ENCODE measurements at regions not wholly inside any gene's neighbourhood (a gene's known extent, or its start where the extent isn't known, plus 50 kb on each side); places are given as distances from the start of the nearest gene placed in this dataset.

GRCh38 chr1:56019472-56019871 lies 559.9 kb downstream of the PLPP3 start:
- no peaks in the 10 kb centered on the region for H3K36me3 Mint-ChIP-seq (ENCODE audit: low read depth)
- no peaks in the 10 kb centered on the region for H3K27me3 Mint-ChIP-seq (ENCODE audit: low read depth)
- no peak for DNase-seq (ENCODE audit: low spot score)
- H3K9me3 Mint-ChIP-seq = peaks cover 7% of the 10 kb centered on the region
- no peak overlapping the region for H3K4me3 Mint-ChIP-seq (ENCODE audit: low read depth)
- H3K27ac Mint-ChIP-seq = no peak overlapping the region
- intact Hi-C loops (cut with micrococcal nuclease) = no loop called here
- H3K4me1 Mint-ChIP-seq (ENCODE audit: low read depth) = no peaks in the 10 kb centered on the region

GRCh38 chr1:56017336-56017735 lies 562.0 kb downstream of the PLPP3 start:
- Mint-ChIP-seq H3K27ac (no peak overlapping the region), H3K9me3 (peaks cover 4% of the 10 kb centered on the region)
- no peak for DNase-seq (ENCODE audit: low spot score)

DNA sequence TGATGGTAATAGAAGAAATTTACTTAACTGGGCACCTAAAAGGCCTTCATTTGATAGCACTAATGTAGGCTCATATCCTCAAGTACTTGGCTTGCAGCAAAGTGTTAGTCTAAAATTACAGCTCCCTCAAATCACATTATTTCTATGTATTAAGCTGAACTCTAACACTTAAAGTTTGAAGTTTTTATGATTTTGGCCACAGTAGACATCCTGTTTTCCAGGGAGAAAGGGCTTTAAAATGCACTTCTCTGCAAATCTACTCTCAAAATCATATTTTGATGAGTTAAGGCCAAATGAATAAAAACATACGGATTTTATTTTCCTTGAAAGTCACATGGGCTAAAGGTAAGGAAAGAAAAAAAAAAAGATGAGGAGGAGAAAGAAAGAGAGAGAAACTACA lies 575.5 kb downstream of the PLPP3 start:
- Mint-ChIP-seq H3K27ac (no peak overlapping the region), H3K4me1 (ENCODE audit: low read depth) (no peaks in the 10 kb centered on the region), H3K9me3 (no peaks in the 10 kb centered on the region), H3K36me3 (ENCODE audit: low read depth) (no peaks in the 10 kb centered on the region), H3K27me3 (ENCODE audit: low read depth) (no peaks in the 10 kb centered on the region), H3K4me3 (ENCODE audit: low read depth) (no peak overlapping the region)
- no peak for DNase-seq (ENCODE audit: low spot score)
- intact Hi-C loops (cut with micrococcal nuclease) = no loop called here

More at GRCh38 chr1:56017336-56017735, 562.0 kb downstream of the PLPP3 start:
- Mint-ChIP-seq H3K27me3 (ENCODE audit: low read depth) (no peaks in the 10 kb centered on the region), H3K4me3 (ENCODE audit: low read depth) (no peak overlapping the region), H3K36me3 (ENCODE audit: low read depth) (no peaks in the 10 kb centered on the region), H3K4me1 (ENCODE audit: low read depth) (no peaks in the 10 kb centered on the region)
- intact Hi-C loops (cut with micrococcal nuclease) = no loop called here

- intact Hi-C loops (cut with micrococcal nuclease) = no loop called here
- no peaks in the 10 kb centered on the region for H3K36me3 Mint-ChIP-seq (ENCODE audit: low read depth)
- H3K27me3 Mint-ChIP-seq (ENCODE audit: low read depth) = no peaks in the 10 kb centered on the region
- no peak for DNase-seq (ENCODE audit: low spot score)
- H3K4me3 Mint-ChIP-seq (ENCODE audit: low read depth) = no peak overlapping the region
- H3K4me1 Mint-ChIP-seq (ENCODE audit: low read depth) = no peaks in the 10 kb centered on the region
- no peaks in the 10 kb centered on the region for H3K9me3 Mint-ChIP-seq
- no peak overlapping the region for H3K27ac Mint-ChIP-seq
Measured at GRCh38 chr1:56002231-56002630, 577.1 kb downstream of the PLPP3 start.

GRCh38 chr1:56000424-56000823 lies 578.9 kb downstream of the PLPP3 start:
- H3K4me3 Mint-ChIP-seq (ENCODE audit: low read depth) = no peak overlapping the region
- no peaks in the 10 kb centered on the region for H3K36me3 Mint-ChIP-seq (ENCODE audit: low read depth)
- H3K27me3 Mint-ChIP-seq (ENCODE audit: low read depth) = no peaks in the 10 kb centered on the region
- no peak overlapping the region for H3K27ac Mint-ChIP-seq
- H3K4me1 Mint-ChIP-seq (ENCODE audit: low read depth) = no peaks in the 10 kb centered on the region
- no peaks in the 10 kb centered on the region for H3K9me3 Mint-ChIP-seq
- intact Hi-C loops (cut with micrococcal nuclease) = no loop called here
- DNase-seq (ENCODE audit: low spot score) = no peak

- Mint-ChIP-seq H3K4me1 (ENCODE audit: low read depth) (no peaks in the 10 kb centered on the region), H3K36me3 (ENCODE audit: low read depth) (no peaks in the 10 kb centered on the region), H3K4me3 (ENCODE audit: low read depth) (no peak overlapping the region), H3K27me3 (ENCODE audit: low read depth) (no peaks in the 10 kb centered on the region), H3K9me3 (peaks cover 3% of the 10 kb centered on the region), H3K27ac (no peak overlapping the region)
- intact Hi-C loops (cut with micrococcal nuclease) = no loop called here
- DNase-seq (ENCODE audit: low spot score) = no peak
Measured at GRCh38 chr1:55997536-55997935, 581.8 kb downstream of the PLPP3 start.

DNA sequence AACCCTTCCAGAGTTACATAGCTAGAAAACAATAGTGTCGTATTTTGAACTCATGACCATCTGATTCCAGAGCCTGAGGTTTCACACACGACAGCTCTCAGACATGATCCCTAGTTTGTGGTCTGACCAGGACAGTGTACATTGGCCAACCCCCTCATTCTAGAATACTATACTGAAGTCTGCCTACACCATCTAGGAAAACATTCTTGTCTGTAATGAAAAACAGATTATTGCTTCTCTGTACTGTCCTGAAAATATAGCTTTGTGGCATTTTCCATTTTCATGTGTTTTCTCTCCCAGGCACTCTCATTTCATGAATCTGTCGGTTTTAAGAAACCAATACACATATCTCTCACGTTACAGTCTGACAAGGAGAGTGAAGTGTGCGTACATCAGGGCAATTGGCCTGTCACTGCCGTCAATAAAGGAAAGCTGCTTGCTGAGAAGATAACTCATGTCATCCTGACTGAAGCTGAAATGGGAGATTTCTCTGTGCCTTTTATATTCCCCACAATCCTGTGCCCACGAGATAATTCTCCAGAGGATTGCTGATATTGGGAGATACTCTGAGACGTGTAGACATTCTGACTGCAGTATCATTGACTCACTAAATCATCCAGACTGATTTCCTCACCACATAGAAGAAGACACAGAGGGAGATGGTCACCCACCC lies 585.6 kb downstream of the PLPP3 start:
- intact Hi-C loops (cut with micrococcal nuclease) = no loop called here
- DNase-seq (ENCODE audit: low spot score) = no peak
- H3K4me1 Mint-ChIP-seq (ENCODE audit: low read depth) = no peaks in the 10 kb centered on the region
- H3K27ac Mint-ChIP-seq = no peak overlapping the region
- no peak overlapping the region for H3K4me3 Mint-ChIP-seq (ENCODE audit: low read depth)
- no peaks in the 10 kb centered on the region for H3K27me3 Mint-ChIP-seq (ENCODE audit: low read depth)
- no peaks in the 10 kb centered on the region for H3K36me3 Mint-ChIP-seq (ENCODE audit: low read depth)
- H3K9me3 Mint-ChIP-seq = peaks cover 3% of the 10 kb centered on the region

DNA sequence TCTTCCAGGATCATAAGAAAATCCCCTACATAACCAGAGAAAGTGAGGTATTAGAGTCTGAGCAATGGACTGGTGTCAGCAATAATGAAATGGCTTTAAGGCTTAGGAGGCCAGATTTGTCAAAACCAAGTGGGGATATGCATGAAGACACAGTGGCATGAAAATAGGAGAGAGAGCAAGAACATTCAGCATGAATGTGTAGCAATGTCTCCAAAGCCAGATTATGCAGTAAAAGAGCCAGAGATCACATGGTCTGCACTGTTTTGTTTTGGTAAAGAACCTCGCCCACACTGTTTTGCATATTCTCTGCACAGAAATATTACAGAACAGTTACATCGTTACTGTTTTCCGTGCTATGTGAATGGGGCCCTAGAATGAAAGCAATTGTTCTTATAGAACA lies 589.4 kb downstream of the PLPP3 start:
- DNase-seq (ENCODE audit: low spot score) = no peak

DNA sequence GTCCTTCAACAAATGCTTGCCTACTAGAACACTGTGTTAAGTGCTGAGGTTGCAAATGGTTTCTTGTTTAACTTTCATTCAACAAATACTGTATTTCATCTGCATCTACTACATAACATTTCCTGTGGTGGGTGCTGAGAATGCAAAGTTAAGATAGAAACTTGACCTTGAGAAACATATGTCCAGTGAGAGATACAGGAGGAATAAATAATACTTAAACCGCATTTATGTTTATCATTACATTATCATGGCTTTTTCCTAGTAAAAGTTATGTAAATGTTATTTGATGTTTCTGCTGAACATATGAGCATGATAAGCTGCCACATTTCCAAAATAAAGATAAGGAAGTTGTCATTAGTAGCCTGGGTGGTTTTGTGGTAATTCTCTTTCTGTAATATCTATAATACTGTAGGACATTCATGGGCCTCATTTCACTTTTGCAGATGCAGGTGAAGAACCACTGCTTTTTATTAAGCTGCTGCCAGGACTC lies 590.4 kb downstream of the PLPP3 start:
- Mint-ChIP-seq H3K27ac (no peak overlapping the region), H3K4me3 (ENCODE audit: low read depth) (no peak overlapping the region), H3K9me3 (no peaks in the 10 kb centered on the region), H3K36me3 (ENCODE audit: low read depth) (no peaks in the 10 kb centered on the region), H3K4me1 (ENCODE audit: low read depth) (no peaks in the 10 kb centered on the region), H3K27me3 (ENCODE audit: low read depth) (no peaks in the 10 kb centered on the region)
- DNase-seq (ENCODE audit: low spot score) = no peak
- intact Hi-C loops (cut with micrococcal nuclease) = no loop called here

More for the DNA sequence above, 589.4 kb downstream of the PLPP3 start:
- intact Hi-C loops (cut with micrococcal nuclease) = no loop called here
- Mint-ChIP-seq H3K4me3 (ENCODE audit: low read depth) (no peak overlapping the region), H3K9me3 (peaks cover under 1% of the 10 kb centered on the region), H3K4me1 (ENCODE audit: low read depth) (no peaks in the 10 kb centered on the region), H3K27ac (no peak overlapping the region), H3K27me3 (ENCODE audit: low read depth) (no peaks in the 10 kb centered on the region), H3K36me3 (ENCODE audit: low read depth) (no peaks in the 10 kb centered on the region)

DNA sequence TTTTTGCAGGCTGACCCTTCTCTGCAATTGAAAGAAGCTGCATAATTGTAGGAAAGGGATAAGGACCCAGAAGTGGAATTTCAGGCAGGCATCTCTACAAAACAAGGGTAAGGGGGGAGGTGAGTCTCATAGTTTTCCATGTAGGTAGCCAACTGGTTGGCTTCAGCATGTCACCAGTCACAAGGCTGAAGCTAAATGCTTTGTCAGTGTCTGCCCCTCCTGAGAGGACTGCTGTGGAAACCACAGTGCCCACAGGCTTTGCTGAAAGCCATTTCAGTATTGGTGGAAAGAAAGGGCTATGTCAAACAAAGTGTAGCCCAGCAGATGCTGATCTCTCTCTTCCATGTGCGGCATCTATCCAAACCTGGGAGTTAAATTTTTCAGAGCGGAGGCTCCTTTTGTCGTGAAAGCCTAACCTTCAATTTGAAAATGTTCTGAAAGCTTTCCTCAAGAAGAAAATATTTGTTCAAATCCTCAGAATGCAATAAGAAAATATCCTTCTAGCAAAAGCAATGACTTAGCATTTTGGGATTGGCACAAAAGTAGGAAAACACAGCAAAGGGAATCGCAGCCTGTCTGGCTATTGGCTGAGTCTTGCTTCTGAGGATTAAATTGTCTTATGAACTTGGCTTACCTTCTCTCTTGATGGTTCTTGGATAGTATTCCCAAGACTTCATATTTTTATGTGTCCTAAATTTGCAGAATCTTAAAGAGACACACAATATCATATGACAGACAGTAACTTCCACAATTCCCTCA lies 591.7 kb downstream of the PLPP3 start:
- no peaks in the 10 kb centered on the region for H3K9me3 Mint-ChIP-seq
- no peak overlapping the region for H3K27ac Mint-ChIP-seq
- no peak for DNase-seq (ENCODE audit: low spot score)
- no peaks in the 10 kb centered on the region for H3K4me1 Mint-ChIP-seq (ENCODE audit: low read depth)
- no peaks in the 10 kb centered on the region for H3K36me3 Mint-ChIP-seq (ENCODE audit: low read depth)
- no peaks in the 10 kb centered on the region for H3K27me3 Mint-ChIP-seq (ENCODE audit: low read depth)
- intact Hi-C loops (cut with micrococcal nuclease) = no loop called here
- H3K4me3 Mint-ChIP-seq (ENCODE audit: low read depth) = no peak overlapping the region

DNA sequence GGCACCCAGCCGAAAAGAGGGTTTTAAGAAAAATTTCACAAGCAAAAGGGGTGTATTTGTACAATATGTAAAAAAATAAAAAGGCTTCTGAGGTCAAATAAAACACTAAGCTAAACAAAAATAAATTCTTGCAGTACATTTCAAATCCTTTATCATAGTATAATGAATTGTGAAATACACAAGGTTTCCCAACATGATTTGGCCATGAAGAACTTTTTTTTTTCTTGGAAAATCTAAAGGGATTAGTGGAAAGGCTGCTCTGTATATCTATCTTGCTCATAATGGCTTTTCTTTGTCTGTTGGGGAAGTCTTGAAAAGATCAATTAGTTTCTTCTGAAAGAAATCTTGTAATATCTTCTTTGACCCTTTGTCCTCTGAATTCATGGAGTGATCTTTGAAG lies 593.4 kb downstream of the PLPP3 start:
- H3K27ac Mint-ChIP-seq = no peak overlapping the region
- no peaks in the 10 kb centered on the region for H3K36me3 Mint-ChIP-seq (ENCODE audit: low read depth)
- H3K4me1 Mint-ChIP-seq (ENCODE audit: low read depth) = no peaks in the 10 kb centered on the region
- intact Hi-C loops (cut with micrococcal nuclease) = no loop called here
- DNase-seq (ENCODE audit: low spot score) = no peak
- no peaks in the 10 kb centered on the region for H3K27me3 Mint-ChIP-seq (ENCODE audit: low read depth)
- no peak overlapping the region for H3K4me3 Mint-ChIP-seq (ENCODE audit: low read depth)
- no peaks in the 10 kb centered on the region for H3K9me3 Mint-ChIP-seq

- no peaks in the 10 kb centered on the region for H3K4me1 Mint-ChIP-seq (ENCODE audit: low read depth)
- no peaks in the 10 kb centered on the region for H3K9me3 Mint-ChIP-seq
- no peaks in the 10 kb centered on the region for H3K36me3 Mint-ChIP-seq (ENCODE audit: low read depth)
- H3K27me3 Mint-ChIP-seq (ENCODE audit: low read depth) = no peaks in the 10 kb centered on the region
- H3K27ac Mint-ChIP-seq = no peak overlapping the region
- intact Hi-C loops (cut with micrococcal nuclease) = no loop called here
- no peak overlapping the region for H3K4me3 Mint-ChIP-seq (ENCODE audit: low read depth)
- no peak for DNase-seq (ENCODE audit: low spot score)
Measured at GRCh38 chr1:55981010-55981650, 598.2 kb downstream of the PLPP3 start.

GRCh38 chr1:55980582-55980981 lies 598.8 kb downstream of the PLPP3 start:
- no peaks in the 10 kb centered on the region for H3K4me1 Mint-ChIP-seq (ENCODE audit: low read depth)
- H3K27ac Mint-ChIP-seq = no peak overlapping the region
- no peak overlapping the region for H3K4me3 Mint-ChIP-seq (ENCODE audit: low read depth)
- no peaks in the 10 kb centered on the region for H3K27me3 Mint-ChIP-seq (ENCODE audit: low read depth)
- DNase-seq (ENCODE audit: low spot score) = no peak
- intact Hi-C loops (cut with micrococcal nuclease) = no loop called here
- no peaks in the 10 kb centered on the region for H3K9me3 Mint-ChIP-seq
- H3K36me3 Mint-ChIP-seq (ENCODE audit: low read depth) = no peaks in the 10 kb centered on the region
